DND-41 (cell line): ENCODE measurements at regions not wholly inside any gene's neighbourhood (a gene's known extent, or its start where the extent isn't known, plus 50 kb on each side); places are given as distances from the start of the nearest gene placed in this dataset.
"Not testable (repeated sequence)": the region's sequence is repeated elsewhere in the genome, so short reads cannot be mapped to it uniquely, and the experiment has no call there.

Experiments used
- ATAC-seq: fragments of 200-7000 bp; cut with Tn5 transposase; 3 replicates; pipeline ENCODE4 v1.9.1; 2021; ENCODE audit warnings: low read depth; ENCODE audit not compliant: insufficient read depth
- DNase-seq: peaks from one replicate; pipeline ENCODE4 v3.0.0-alpha.2; 2020
- H2AFZ ChIP-seq: 2 replicates; pipeline ENCODE4 v1.6.0; 2012; ENCODE audit warnings: low read depth, low read length
- H3K27ac ChIP-seq: 2 replicates; pipeline ENCODE4 v1.5.1; 2012; ENCODE audit warnings: low read length, inconsistent platforms
- H3K27me3 ChIP-seq: fragments of 200-600 bp; sonication (generic); 2 replicates; pipeline ENCODE4 v1.6.0; 2012; ENCODE audit warnings: low read length, mild to moderate bottlenecking, inconsistent platforms; ENCODE audit not compliant: insufficient read depth, poor library complexity
- H3K36me3 ChIP-seq: 2 replicates; pipeline ENCODE4 v1.5.1; 2012; ENCODE audit warnings: low read length, inconsistent platforms; ENCODE audit not compliant: insufficient read depth
- H3K4me1 ChIP-seq: 2 replicates; pipeline ENCODE4 v1.5.1; 2012; ENCODE audit warnings: mild to moderate bottlenecking, low read length; ENCODE audit not compliant: insufficient read depth
- H3K4me2 ChIP-seq: 2 replicates; pipeline ENCODE4 v1.6.0; 2012; ENCODE audit warnings: mild to moderate bottlenecking, moderate library complexity, low read length, inconsistent platforms; ENCODE audit not compliant: insufficient read depth
- H3K4me3 ChIP-seq, 2 experiments: fragments of 200-600 bp in 1 of 2; shearing (Covaris generic) in 1 of 2; 2 replicates each; pipeline ENCODE4 v1.5.1; 2012 to 2016; ENCODE audit warnings: inconsistent platforms in 2 of 2, low read length in 2 of 2, mild to moderate bottlenecking in 2 of 2, low read depth in 1 of 2, moderate library complexity in 1 of 2
- H3K79me2 ChIP-seq: 2 replicates; pipeline ENCODE4 v1.6.0; 2012; ENCODE audit warnings: low read length, inconsistent platforms; ENCODE audit not compliant: insufficient read depth
- H3K9ac ChIP-seq: 2 replicates; pipeline ENCODE4 v1.6.0; 2012; ENCODE audit warnings: low read depth, mild to moderate bottlenecking, inconsistent platforms, low read length, moderate library complexity
- H3K9me3 ChIP-seq: 2 replicates; pipeline ENCODE4 v1.5.1; 2012; ENCODE audit warnings: low read length, moderate library complexity, mild to moderate bottlenecking, inconsistent platforms; ENCODE audit not compliant: insufficient read depth, severe bottlenecking
- H4K20me1 ChIP-seq: 2 replicates; pipeline ENCODE4 v1.6.0; 2012; ENCODE audit warnings: low read length; ENCODE audit not compliant: insufficient read depth
- CTCF ChIP-seq: IDR thresholded peaks from 2 replicates; pipeline ENCODE4 v1.5.1; 2012; ENCODE audit warnings: borderline replicate concordance, low read length, moderate library complexity, mild to moderate bottlenecking; ENCODE audit not compliant: poor library complexity, severe bottlenecking; ENCODE audit errors: extremely low read depth
- EZH2 ChIP-seq: IDR thresholded peaks from 3 replicates; pipeline ENCODE4 v1.6.1; 2012; ENCODE audit warnings: borderline replicate concordance, low read depth, mild to moderate bottlenecking, moderate library complexity, low read length, inconsistent platforms; ENCODE audit not compliant: severe bottlenecking

GRCh38 chr9:30349526-30350513 lies 2034.6 kb upstream of the ACO1 start:
- Histone ChIP-seq H3K4me2 (no peak overlapping the region), H3K79me2 (no peaks in the 10 kb centered on the region), H3K9me3 (no peaks in the 10 kb centered on the region), H3K27me3 (no peaks in the 10 kb centered on the region), H3K4me1 (no peaks in the 10 kb centered on the region), H3K36me3 (no peaks in the 10 kb centered on the region), H3K9ac (no peak overlapping the region), H4K20me1 (no peaks in the 10 kb centered on the region), H3K4me3 (no peak overlapping the region), H2AFZ (no peak overlapping the region), H3K27ac (no peak overlapping the region)
- TF ChIP-seq CTCF (no peak), EZH2 (no peak)
- DNase-seq (no peak), ATAC-seq (no peak)

- H3K27ac ChIP-seq, result no peak overlapping the region
- no peaks in the 10 kb centered on the region for H3K4me1 ChIP-seq
- H3K4me3 ChIP-seq, result no peak overlapping the region
- no peaks in the 10 kb centered on the region for H3K36me3 ChIP-seq
- H3K27me3 ChIP-seq, result no peaks in the 10 kb centered on the region
- H3K79me2 ChIP-seq, result no peaks in the 10 kb centered on the region
- no peak overlapping the region for H3K4me2 ChIP-seq
- no peak overlapping the region for H2AFZ ChIP-seq
- no peaks in the 10 kb centered on the region for H3K9me3 ChIP-seq
- DNase-seq (no peak), ATAC-seq (no peak)
- no peaks in the 10 kb centered on the region for H4K20me1 ChIP-seq
- no peak for TF ChIP-seq CTCF
- no peak for TF ChIP-seq EZH2
- H3K9ac ChIP-seq, result no peak overlapping the region
These were observed 2028.2 kb upstream of the ACO1 start for GRCh38 chr9:30356221-30356620.

GRCh38 chr9:30362373-30362772 lies 2022.1 kb upstream of the ACO1 start:
- no peak for ATAC-seq
- Histone ChIP-seq H3K4me3 (no peak overlapping the region), H3K9ac (no peak overlapping the region), H3K79me2 (no peaks in the 10 kb centered on the region), H3K27me3 (no peaks in the 10 kb centered on the region), H3K27ac (no peak overlapping the region), H2AFZ (no peak overlapping the region), H3K36me3 (no peaks in the 10 kb centered on the region), H3K4me1 (no peaks in the 10 kb centered on the region), H3K4me2 (no peak overlapping the region), H3K9me3 (no peaks in the 10 kb centered on the region), H4K20me1 (no peaks in the 10 kb centered on the region)
- no peak for DNase-seq
- no peak for TF ChIP-seq CTCF
- no peak for TF ChIP-seq EZH2

GRCh38 chr9:30366140-30366539 lies 2018.3 kb upstream of the ACO1 start:
- not testable (repeated sequence) for H4K20me1 ChIP-seq, H2AFZ ChIP-seq, H3K4me1 ChIP-seq, H3K36me3 ChIP-seq, H3K79me2 ChIP-seq, H3K4me2 ChIP-seq, H3K9ac ChIP-seq, H3K4me3 ChIP-seq, H3K27me3 ChIP-seq, H3K27ac ChIP-seq, DNase-seq, ATAC-seq, H3K9me3 ChIP-seq
